Muscle layer of colon (tissue), 2 donors: ENCODE measurements at regions not wholly inside any gene's neighbourhood (a gene's known extent, or its start where the extent isn't known, plus 50 kb on each side); places are given as distances from the start of the nearest gene placed in this dataset.

ENCODE experiments used
- H3K27ac ChIP-seq: one replicate; pipeline ENCODE4 v1.7.0; 2013; ENCODE audit warnings: low read depth, mild to moderate bottlenecking, low read length, moderate library complexity
- H3K27me3 ChIP-seq, 2 donors: one replicate each; pipeline ENCODE4 v1.7.0; 2013; ENCODE audit warnings: low read length in 2 of 2, mild to moderate bottlenecking in 2 of 2; ENCODE audit not compliant: insufficient read depth in 2 of 2, control insufficient read depth in 1 of 2
- H3K36me3 ChIP-seq: one replicate; pipeline ENCODE4 v1.7.0; 2013; ENCODE audit warnings: mild to moderate bottlenecking, low read length; ENCODE audit not compliant: insufficient read depth
- H3K4me1 ChIP-seq: one replicate; pipeline ENCODE4 v1.7.0; 2013; ENCODE audit warnings: mild to moderate bottlenecking, low read length; ENCODE audit not compliant: insufficient read depth
- H3K4me3 ChIP-seq, 2 donors: one replicate each; pipeline ENCODE4 v1.7.0; 2013; ENCODE audit warnings: low read length in 2 of 2, low read depth in 1 of 2, mild to moderate bottlenecking in 1 of 2, moderate library complexity in 1 of 2
- H3K9ac ChIP-seq: one replicate; pipeline ENCODE4 v1.7.0; 2013; ENCODE audit warnings: low read length
- H3K9me3 ChIP-seq: one replicate; pipeline ENCODE4 v1.7.0; 2013; ENCODE audit warnings: mild to moderate bottlenecking, low read length
- donor health status: abdominal sarcoma.
- donor health status: Adenocarcinoma of cecum.

- no peak overlapping the region for H3K27ac ChIP-seq
These were observed 773.9 kb downstream of the JRKL start for GRCh38 chr11:97163631-97164191.

GRCh38 chr11:97201743-97202612 is 812.2 kb downstream of the JRKL start:
- Histone ChIP-seq H3K4me3 (no peak overlapping the region), H3K9ac (no peak overlapping the region), H3K27me3 (no peaks in the 10 kb centered on the region), H3K36me3 (no peaks in the 10 kb centered on the region), H3K9me3 (no peaks in the 10 kb centered on the region), H3K27ac (no peak overlapping the region), H3K4me1 (no peaks in the 10 kb centered on the region)

More at GRCh38 chr11:97163631-97164191, 773.9 kb downstream of the JRKL start:
- no peaks in the 10 kb centered on the region for H3K27me3 ChIP-seq
- H3K9ac ChIP-seq: no peak overlapping the region
- H3K9me3 ChIP-seq: no peaks in the 10 kb centered on the region
- no peaks in the 10 kb centered on the region for H3K36me3 ChIP-seq
- no peaks in the 10 kb centered on the region for H3K4me1 ChIP-seq
- H3K4me3 ChIP-seq: no peak overlapping the region

- Histone ChIP-seq H3K9ac (no peak overlapping the region), H3K36me3 (no peaks in the 10 kb centered on the region), H3K27me3 (no peaks in the 10 kb centered on the region), H3K27ac (no peak overlapping the region), H3K9me3 (no peaks in the 10 kb centered on the region), H3K4me3 (no peak overlapping the region), H3K4me1 (no peaks in the 10 kb centered on the region)
These were observed 812.9 kb downstream of the JRKL start for GRCh38 chr11:97202613-97203292.

GRCh38 chr11:97218011-97218410 is 828.2 kb downstream of the JRKL start:
- H3K4me1 ChIP-seq: no peaks in the 10 kb centered on the region
- H3K27me3 ChIP-seq: no peaks in the 10 kb centered on the region
- no peak overlapping the region for H3K27ac ChIP-seq
- no peak overlapping the region for H3K4me3 ChIP-seq
- H3K9me3 ChIP-seq: no peaks in the 10 kb centered on the region
- H3K36me3 ChIP-seq: no peaks in the 10 kb centered on the region
- no peak overlapping the region for H3K9ac ChIP-seq

GRCh38 chr11:97223647-97224046 is 833.8 kb downstream of the JRKL start:
- Histone ChIP-seq H3K9ac (no peak overlapping the region), H3K36me3 (no peaks in the 10 kb centered on the region), H3K4me1 (no peaks in the 10 kb centered on the region), H3K27ac (no peak overlapping the region), H3K27me3 (no peaks in the 10 kb centered on the region), H3K9me3 (no peaks in the 10 kb centered on the region), H3K4me3 (no peak overlapping the region)

- Histone ChIP-seq H3K36me3 (no peaks in the 10 kb centered on the region), H3K4me3 (no peak overlapping the region), H3K27ac (no peak overlapping the region), H3K9me3 (no peaks in the 10 kb centered on the region), H3K9ac (no peak overlapping the region), H3K27me3 (no peaks in the 10 kb centered on the region), H3K4me1 (no peaks in the 10 kb centered on the region)
These were observed 834.6 kb downstream of the JRKL start for GRCh38 chr11:97224396-97224795.

GRCh38 chr11:97225794-97226193 is 836.0 kb downstream of the JRKL start:
- Histone ChIP-seq H3K27ac (no peak overlapping the region), H3K36me3 (no peaks in the 10 kb centered on the region), H3K4me1 (no peaks in the 10 kb centered on the region), H3K4me3 (no peak overlapping the region), H3K27me3 (no peaks in the 10 kb centered on the region), H3K9me3 (no peaks in the 10 kb centered on the region), H3K9ac (no peak overlapping the region)

GRCh38 chr11:97229936-97230335 is 840.1 kb downstream of the JRKL start:
- H3K9me3 ChIP-seq: no peaks in the 10 kb centered on the region
- no peak overlapping the region for H3K4me3 ChIP-seq
- no peak overlapping the region for H3K27ac ChIP-seq
- H3K27me3 ChIP-seq: no peaks in the 10 kb centered on the region
- no peaks in the 10 kb centered on the region for H3K36me3 ChIP-seq
- no peaks in the 10 kb centered on the region for H3K4me1 ChIP-seq
- H3K9ac ChIP-seq: no peak overlapping the region

GRCh38 chr11:97231231-97231630 is 841.4 kb downstream of the JRKL start:
- no peak overlapping the region for H3K27ac ChIP-seq
- H3K9me3 ChIP-seq: no peaks in the 10 kb centered on the region
- no peak overlapping the region for H3K9ac ChIP-seq
- H3K27me3 ChIP-seq: no peaks in the 10 kb centered on the region
- no peaks in the 10 kb centered on the region for H3K36me3 ChIP-seq
- no peak overlapping the region for H3K4me3 ChIP-seq
- no peaks in the 10 kb centered on the region for H3K4me1 ChIP-seq

- no peak overlapping the region for H3K4me3 ChIP-seq
- H3K9me3 ChIP-seq: no peaks in the 10 kb centered on the region
- no peaks in the 10 kb centered on the region for H3K36me3 ChIP-seq
- H3K4me1 ChIP-seq: no peaks in the 10 kb centered on the region
- H3K9ac ChIP-seq: no peak overlapping the region
- no peaks in the 10 kb centered on the region for H3K27me3 ChIP-seq
- no peak overlapping the region for H3K27ac ChIP-seq
These were observed 844.2 kb downstream of the JRKL start for GRCh38 chr11:97234016-97234415.

- Histone ChIP-seq H3K36me3 (no peaks in the 10 kb centered on the region), H3K4me1 (no peaks in the 10 kb centered on the region), H3K27me3 (no peaks in the 10 kb centered on the region), H3K9ac (no peak overlapping the region), H3K9me3 (no peaks in the 10 kb centered on the region), H3K27ac (no peak overlapping the region), H3K4me3 (no peak overlapping the region)
These were observed 847.3 kb downstream of the JRKL start for GRCh38 chr11:97237151-97237550.
